Mesothelial cell of epicardium (in vitro differentiated cells): ENCODE measurements at regions not wholly inside any gene's neighbourhood (a gene's known extent, or its start where the extent isn't known, plus 50 kb on each side); places are given as distances from the start of the nearest gene placed in this dataset.

Experiments
- DNase-seq, 2 experiments: peaks; one replicate each; pipeline ENCODE4 v3.0.0; 2021; ENCODE audit warnings: low spot score in 2 of 2; ENCODE audit not compliant: unreplicated experiment in 2 of 2
- H3K27ac Mint-ChIP-seq: 2 replicates; pipeline ENCODE4 v1.8.0; 2021; ENCODE audit warnings: mixed read lengths
- H3K27me3 Mint-ChIP-seq: 2 replicates; pipeline ENCODE4 v1.8.0; 2021; ENCODE audit warnings: low read depth, mixed read lengths
- H3K36me3 Mint-ChIP-seq: 2 replicates; pipeline ENCODE4 v1.8.0; 2021; ENCODE audit warnings: mixed read lengths
- H3K4me1 Mint-ChIP-seq: 2 replicates; pipeline ENCODE4 v1.8.0; 2021; ENCODE audit warnings: mixed read lengths
- H3K4me3 Mint-ChIP-seq: 2 replicates; pipeline ENCODE4 v1.8.0; 2021; ENCODE audit warnings: mild to moderate bottlenecking, moderate library complexity, mixed read lengths
- H3K9me3 Mint-ChIP-seq: 2 replicates; pipeline ENCODE4 v1.8.0; 2021; ENCODE audit warnings: mixed read lengths
- CTCF ChIP-seq: fragments of 200-600 bp; sonication (generic); IDR thresholded peaks from one replicate; pipeline ENCODE4 v1.5.0; 2021; ENCODE audit warnings: antibody characterized with exemption; ENCODE audit not compliant: unreplicated experiment

- no peak overlapping the region for H3K4me3 Mint-ChIP-seq
- no peaks in the 10 kb centered on the region for H3K4me1 Mint-ChIP-seq
- peaks cover 6% of the 10 kb centered on the region for H3K9me3 Mint-ChIP-seq
- no peaks in the 10 kb centered on the region for H3K36me3 Mint-ChIP-seq
- DNase-seq: no peak
- no peak overlapping the region for H3K27ac Mint-ChIP-seq
- TF ChIP-seq CTCF: no peak
- peaks cover 7% of the 10 kb centered on the region for H3K27me3 Mint-ChIP-seq
Observed at GRCh38 chr5:73390972-73391371, 57.6 kb downstream of the FOXD1 start.

GRCh38 chr5:73388740-73389139, 59.8 kb downstream of the FOXD1 start:
- Mint-ChIP-seq H3K27me3 (peaks cover 3% of the 10 kb centered on the region), H3K27ac (no peak overlapping the region), H3K36me3 (peaks cover 11% of the 10 kb centered on the region), H3K9me3 (peaks cover 26% of the 10 kb centered on the region), H3K4me1 (no peaks in the 10 kb centered on the region), H3K4me3 (no peak overlapping the region)
- no peak for TF ChIP-seq CTCF
- no peak for DNase-seq

GRCh38 chr5:73388306-73388684, 60.3 kb downstream of the FOXD1 start:
- Mint-ChIP-seq H3K4me1 (no peaks in the 10 kb centered on the region), H3K27me3 (peaks cover 3% of the 10 kb centered on the region), H3K9me3 (peaks cover 30% of the 10 kb centered on the region), H3K4me3 (no peak overlapping the region), H3K36me3 (peaks cover 12% of the 10 kb centered on the region), H3K27ac (no peak overlapping the region)
- no peak for DNase-seq
- TF ChIP-seq CTCF: no peak

GRCh38 chr5:73387601-73388305, 60.8 kb downstream of the FOXD1 start:
- no peak for TF ChIP-seq CTCF

GRCh38 chr5:73387149-73387591, 61.4 kb downstream of the FOXD1 start:
- H3K27ac Mint-ChIP-seq: no peak overlapping the region
- H3K4me3 Mint-ChIP-seq: no peak overlapping the region
- no peak for DNase-seq
- H3K27me3 Mint-ChIP-seq: peaks cover 3% of the 10 kb centered on the region
- H3K36me3 Mint-ChIP-seq: peaks cover 12% of the 10 kb centered on the region
- H3K9me3 Mint-ChIP-seq: peaks cover 30% of the 10 kb centered on the region
- H3K4me1 Mint-ChIP-seq: no peaks in the 10 kb centered on the region
- no peak for TF ChIP-seq CTCF

More at GRCh38 chr5:73387601-73388305, 60.8 kb downstream of the FOXD1 start:
- Mint-ChIP-seq H3K9me3 (peaks cover 30% of the 10 kb centered on the region), H3K4me1 (no peaks in the 10 kb centered on the region), H3K4me3 (no peak overlapping the region), H3K27me3 (peaks cover 3% of the 10 kb centered on the region), H3K36me3 (peaks cover 12% of the 10 kb centered on the region), H3K27ac (no peak overlapping the region)
- DNase-seq: no peak
